ENCODE measurements at regions not wholly inside any gene's neighbourhood (a gene's known extent, or its start where the extent isn't known, plus 50 kb on each side); places are given as distances from the start of the nearest gene placed in this dataset.

- Histone ChIP-seq H3K4me1 (ENCODE audit: insufficient read depth) (peaks cover 5% of the 10 kb centered on the region), H3K4me3 (no peak overlapping the region), H3K4me2 (no peak overlapping the region), H3F3A (replicated peaks; ENCODE audit: low read depth) (no peaks in the 10 kb centered on the region), H3K27ac (ENCODE audit: low read depth) (no peak overlapping the region), H4K20me1 (replicated peaks; ENCODE audit: insufficient read depth) (peaks cover 3% of the 10 kb centered on the region; the same call in 1 of the 2 replicates), H3K27me3 (ENCODE audit: insufficient read depth) (no peaks in the 10 kb centered on the region), H3K36me3 (ENCODE audit: insufficient read depth) (no peaks in the 10 kb centered on the region; the same call in 1 of the 2 replicates), H3K79me2 (replicated peaks; ENCODE audit: insufficient read depth) (0 out of 2 replicates have a peak, but pooled peaks cover 8% of the 10 kb centered on the region), H3K9me2 (ENCODE audit: insufficient read depth) (no peaks in the 10 kb centered on the region), H2AFZ (no peak overlapping the region)
- TF ChIP-seq JUNB (IDR thresholded peaks at IDR 0.05; ENCODE audit: unreplicated experiment) (no peak), ZNF331 (CRISPR knock-in tag; IDR thresholded peaks at IDR 0.05; ENCODE audit: low read depth) (no peak), ZNF114 (CRISPR knock-in tag; IDR thresholded peaks at IDR 0.05) (no peak), EZH2phosphoT487 (IDR thresholded peaks at IDR 0.05; ENCODE audit: unreplicated experiment) (no peak), NANOG (IDR thresholded peaks at IDR 0.05; ENCODE audit: borderline replicate concordance) (no peak), EZH2 (IDR thresholded peaks at IDR 0.05; ENCODE audit: low read depth, unreplicated experiment) (no peak), REST (IDR thresholded peaks at IDR 0.05; ENCODE audit: unreplicated experiment) (no peak), CREB1 (CRISPR knock-in tag; IDR thresholded peaks at IDR 0.05; ENCODE audit: low read depth) (no peak), CTCF (conservative IDR thresholded peaks at IDR 0.05; ENCODE audit: low read depth in 2 of 2) (no peak), ZNF462 (CRISPR knock-in tag; IDR thresholded peaks at IDR 0.05) (no peak), ETS1 (IDR thresholded peaks at IDR 0.05) (no peak), POLR2AphosphoS5 (IDR thresholded peaks at IDR 0.05; ENCODE audit: low read depth) (no peak), STAT1 (IDR thresholded peaks at IDR 0.05; ENCODE audit: unreplicated experiment) (no peak)
- no peaks in the 10 kb centered on the region; the same call in 2 of the 3 replicates for H3K9me3 Mint-ChIP-seq
- ATAC-seq (no peak), DNase-seq (ENCODE audit: low spot score) (no peak)
- H3K27ac Mint-ChIP-seq = no peak overlapping the region
- H3K36me3 Mint-ChIP-seq (ENCODE audit: low read depth) = peaks cover 22% of the 10 kb centered on the region
- peaks cover 19% of the 10 kb centered on the region for H3K4me1 Mint-ChIP-seq
- no peak overlapping the region for H3K4me3 Mint-ChIP-seq
- H3K27me3 Mint-ChIP-seq (ENCODE audit: insufficient read depth, low read depth, poor library complexity) = peaks cover 11% of the 10 kb centered on the region
These were observed 130.3 kb upstream of the DMRT1 start for GRCh38 chr9:710951-711745.

Data from GM23338 (cell line).